ENCODE measurements at regions not wholly inside any gene's neighbourhood (a gene's known extent, or its start where the extent isn't known, plus 50 kb on each side); places are given as distances from the start of the nearest gene placed in this dataset.

DNA sequence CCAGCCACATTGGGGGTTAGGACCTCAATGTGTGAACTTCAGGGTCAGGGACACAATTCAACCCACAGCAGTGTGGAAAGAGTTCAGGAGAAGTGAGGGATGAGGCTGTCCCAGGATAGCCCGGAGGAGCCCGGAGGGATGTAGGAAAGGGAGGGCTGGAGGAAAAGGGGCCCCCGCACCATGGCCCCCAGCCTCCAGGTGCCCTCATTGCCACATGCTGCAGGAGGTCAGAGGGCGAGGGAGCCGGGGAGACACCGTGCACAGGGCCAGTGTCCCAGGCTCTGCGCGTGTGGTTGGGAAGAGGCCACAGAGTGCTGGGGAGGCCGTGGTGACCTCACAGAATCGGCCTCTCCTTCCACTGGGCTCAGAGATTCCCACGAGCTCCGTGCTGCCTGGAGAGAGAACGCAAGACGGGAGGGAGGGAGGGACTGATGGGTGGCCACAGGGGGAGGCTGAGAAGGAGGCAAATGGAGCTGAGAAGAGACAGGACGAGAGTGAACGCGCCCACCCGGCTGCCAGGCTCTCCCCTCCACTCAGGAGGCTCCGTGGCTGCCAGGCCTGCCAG lies 215.1 kb downstream of the DLL1 start:
- no peak overlapping the region for H3K9ac ChIP-seq (ENCODE audit: low read length)
- Mint-ChIP-seq H3K4me1 (ENCODE audit: low read depth, unreplicated experiment) (peaks cover 10% of the 10 kb centered on the region), H3K36me3 (ENCODE audit: low read depth, unreplicated experiment) (no peaks in the 10 kb centered on the region), H3K9me3 (ENCODE audit: unreplicated experiment) (peaks cover 3% of the 10 kb centered on the region), H3K27me3 (ENCODE audit: low read depth, unreplicated experiment) (peaks cover 17% of the 10 kb centered on the region), H3K4me3 (ENCODE audit: unreplicated experiment) (no peak overlapping the region), H3K27ac (ENCODE audit: unreplicated experiment) (no peak overlapping the region)
- H3K27ac ChIP-seq (ENCODE audit: low read depth, low read length): no peak overlapping the region
- H3K79me2 ChIP-seq (ENCODE audit: insufficient read depth, low read length): no peaks in the 10 kb centered on the region
- H4K20me1 ChIP-seq (ENCODE audit: insufficient read depth, low read length): no peaks in the 10 kb centered on the region
- TF ChIP-seq, protein P1, sequence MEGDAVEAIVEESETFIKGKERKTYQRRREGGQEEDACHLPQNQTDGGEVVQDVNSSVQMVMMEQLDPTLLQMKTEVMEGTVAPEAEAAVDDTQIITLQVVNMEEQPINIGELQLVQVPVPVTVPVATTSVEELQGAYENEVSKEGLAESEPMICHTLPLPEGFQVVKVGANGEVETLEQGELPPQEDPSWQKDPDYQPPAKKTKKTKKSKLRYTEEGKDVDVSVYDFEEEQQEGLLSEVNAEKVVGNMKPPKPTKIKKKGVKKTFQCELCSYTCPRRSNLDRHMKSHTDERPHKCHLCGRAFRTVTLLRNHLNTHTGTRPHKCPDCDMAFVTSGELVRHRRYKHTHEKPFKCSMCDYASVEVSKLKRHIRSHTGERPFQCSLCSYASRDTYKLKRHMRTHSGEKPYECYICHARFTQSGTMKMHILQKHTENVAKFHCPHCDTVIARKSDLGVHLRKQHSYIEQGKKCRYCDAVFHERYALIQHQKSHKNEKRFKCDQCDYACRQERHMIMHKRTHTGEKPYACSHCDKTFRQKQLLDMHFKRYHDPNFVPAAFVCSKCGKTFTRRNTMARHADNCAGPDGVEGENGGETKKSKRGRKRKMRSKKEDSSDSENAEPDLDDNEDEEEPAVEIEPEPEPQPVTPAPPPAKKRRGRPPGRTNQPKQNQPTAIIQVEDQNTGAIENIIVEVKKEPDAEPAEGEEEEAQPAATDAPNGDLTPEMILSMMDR (IDR thresholded peaks at IDR 0.05; ENCODE audit: insufficient read depth, low read depth, low read length): no peak
- no peak for TF ChIP-seq EZH2 (IDR thresholded peaks at IDR 0.05; ENCODE audit: insufficient read depth, low read length)
- peaks cover 12% of the 10 kb centered on the region for H3K9me3 ChIP-seq (ENCODE audit: insufficient read depth, low read depth, low read length)
- FAIRE-seq (no peak), DNase-seq (ENCODE audit: low read depth) (no peak)
- H3K4me1 ChIP-seq (ENCODE audit: insufficient read depth, low read length): no peaks in the 10 kb centered on the region
- no peak overlapping the region for H3K4me2 ChIP-seq (ENCODE audit: low read length)
- no peak overlapping the region for H2AFZ ChIP-seq (ENCODE audit: low read depth, low read length)
- no peaks in the 10 kb centered on the region for H3K36me3 ChIP-seq (ENCODE audit: insufficient read depth, low read length)
- H3K27me3 ChIP-seq (ENCODE audit: insufficient read depth, low read length): no peaks in the 10 kb centered on the region
- H3K4me3 ChIP-seq (ENCODE audit: insufficient read depth, low read depth, low read length): no peak overlapping the region

DNA sequence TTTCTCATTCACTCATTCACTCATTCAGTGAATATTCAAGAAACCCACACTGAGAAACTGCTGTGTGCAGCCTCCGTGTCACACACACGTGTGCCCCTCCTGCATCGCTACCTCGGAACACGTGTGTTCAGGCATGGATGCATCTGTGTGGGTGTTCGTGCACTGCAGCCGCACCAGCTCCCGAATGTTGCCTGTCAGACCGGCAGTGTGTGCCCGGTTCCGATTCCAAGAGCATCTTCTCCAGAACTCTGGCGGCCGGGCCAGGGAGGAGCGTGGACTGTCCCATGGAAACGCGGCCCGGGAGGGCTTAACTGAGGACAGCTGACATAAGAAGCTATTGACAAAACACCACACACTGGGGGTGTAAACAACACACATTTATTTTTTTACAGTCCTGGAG lies 216.0 kb downstream of the DLL1 start:
- Histone ChIP-seq H3K4me2 (ENCODE audit: low read length) (no peak overlapping the region), H3K4me3 (ENCODE audit: insufficient read depth, low read depth, low read length) (no peak overlapping the region), H4K20me1 (ENCODE audit: insufficient read depth, low read length) (no peaks in the 10 kb centered on the region), H3K36me3 (ENCODE audit: insufficient read depth, low read length) (no peaks in the 10 kb centered on the region), H3K9me3 (ENCODE audit: insufficient read depth, low read depth, low read length) (peaks cover 11% of the 10 kb centered on the region), H3K27ac (ENCODE audit: low read depth, low read length) (no peak overlapping the region), H2AFZ (ENCODE audit: low read depth, low read length) (no peak overlapping the region), H3K9ac (ENCODE audit: low read length) (no peak overlapping the region), H3K27me3 (ENCODE audit: insufficient read depth, low read length) (no peaks in the 10 kb centered on the region), H3K79me2 (ENCODE audit: insufficient read depth, low read length) (no peaks in the 10 kb centered on the region), H3K4me1 (ENCODE audit: insufficient read depth, low read length) (no peaks in the 10 kb centered on the region)
- Mint-ChIP-seq H3K4me1 (ENCODE audit: low read depth, unreplicated experiment) (peaks cover 10% of the 10 kb centered on the region), H3K36me3 (ENCODE audit: low read depth, unreplicated experiment) (no peaks in the 10 kb centered on the region), H3K27ac (ENCODE audit: unreplicated experiment) (no peak overlapping the region), H3K9me3 (ENCODE audit: unreplicated experiment) (peaks cover 9% of the 10 kb centered on the region), H3K4me3 (ENCODE audit: unreplicated experiment) (no peak overlapping the region), H3K27me3 (ENCODE audit: low read depth, unreplicated experiment) (peaks cover 14% of the 10 kb centered on the region)
- TF ChIP-seq, protein P1 (IDR thresholded peaks at IDR 0.05; ENCODE audit: insufficient read depth, low read depth, low read length): no peak
- TF ChIP-seq EZH2 (IDR thresholded peaks at IDR 0.05; ENCODE audit: insufficient read depth, low read length): no peak
- DNase-seq (ENCODE audit: low read depth): no peak
- no peak for FAIRE-seq

DNA sequence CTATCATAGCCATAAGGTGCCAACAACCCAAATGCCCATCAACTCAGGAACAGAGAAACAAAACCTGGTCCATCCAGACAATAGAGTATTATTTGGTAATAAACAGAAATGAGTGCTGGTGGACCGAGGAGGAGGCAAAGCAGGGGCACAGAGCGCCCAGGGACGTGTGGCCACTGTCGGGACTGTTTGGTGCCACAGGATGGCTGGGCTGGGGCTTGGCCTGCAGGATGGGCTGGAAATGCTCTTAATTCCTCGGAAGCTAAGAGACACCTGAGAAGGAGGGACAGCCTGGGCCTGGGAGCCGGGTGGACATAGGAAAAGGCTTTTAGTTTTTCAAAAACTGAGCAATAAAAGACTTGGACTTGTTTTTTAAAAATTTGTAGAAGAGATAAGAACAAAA lies 216.4 kb downstream of the DLL1 start:
- Histone ChIP-seq H3K9ac (ENCODE audit: low read length) (no peak overlapping the region), H3K9me3 (ENCODE audit: insufficient read depth, low read depth, low read length) (peaks cover 8% of the 10 kb centered on the region), H3K36me3 (ENCODE audit: insufficient read depth, low read length) (no peaks in the 10 kb centered on the region), H3K4me3 (ENCODE audit: insufficient read depth, low read depth, low read length) (no peak overlapping the region), H3K4me2 (ENCODE audit: low read length) (no peak overlapping the region), H4K20me1 (ENCODE audit: insufficient read depth, low read length) (no peaks in the 10 kb centered on the region), H3K27ac (ENCODE audit: low read depth, low read length) (no peak overlapping the region), H3K79me2 (ENCODE audit: insufficient read depth, low read length) (no peaks in the 10 kb centered on the region), H3K4me1 (ENCODE audit: insufficient read depth, low read length) (no peaks in the 10 kb centered on the region), H3K27me3 (ENCODE audit: insufficient read depth, low read length) (no peaks in the 10 kb centered on the region), H2AFZ (ENCODE audit: low read depth, low read length) (no peak overlapping the region)
- Mint-ChIP-seq H3K36me3 (ENCODE audit: low read depth, unreplicated experiment) (no peaks in the 10 kb centered on the region), H3K9me3 (ENCODE audit: unreplicated experiment) (peaks cover 13% of the 10 kb centered on the region), H3K27ac (ENCODE audit: unreplicated experiment) (no peak overlapping the region), H3K4me1 (ENCODE audit: low read depth, unreplicated experiment) (peaks cover 10% of the 10 kb centered on the region), H3K4me3 (ENCODE audit: unreplicated experiment) (no peak overlapping the region), H3K27me3 (ENCODE audit: low read depth, unreplicated experiment) (peaks cover 14% of the 10 kb centered on the region)
- FAIRE-seq: no peak
- TF ChIP-seq EZH2 (IDR thresholded peaks at IDR 0.05; ENCODE audit: insufficient read depth, low read length): no peak
- TF ChIP-seq, protein P1 (IDR thresholded peaks at IDR 0.05; ENCODE audit: insufficient read depth, low read depth, low read length): no peak
- no peak for DNase-seq (ENCODE audit: low read depth)

All from astrocyte (in vitro differentiated cells and primary cell).